Testis (tissue), 2 donors: ENCODE measurements at regions not wholly inside any gene's neighbourhood (a gene's known extent, or its start where the extent isn't known, plus 50 kb on each side); places are given as distances from the start of the nearest gene placed in this dataset.

Source experiments
- DNase-seq: peaks from one replicate; pipeline ENCODE4 v3.0.0-alpha.2; 2019
- H3K27ac ChIP-seq, 2 donors: fragments of 200-600 bp; sonication (generic); one replicate each; pipeline ENCODE4 v1.5.1; 2019
- H3K27me3 ChIP-seq: fragments of 200-600 bp; sonication (generic); one replicate; pipeline ENCODE4 v1.5.1; 2019
- H3K36me3 ChIP-seq: fragments of 200-600 bp; sonication (generic); one replicate; pipeline ENCODE4 v1.5.1; 2017; ENCODE audit warnings: low read depth; ENCODE audit errors: missing control alignments
- H3K4me1 ChIP-seq: fragments of 200-600 bp; sonication (generic); one replicate; pipeline ENCODE4 v1.5.1; 2019
- H3K4me3 ChIP-seq, 2 donors: fragments of 200-600 bp; sonication (generic); one replicate each; pipeline ENCODE4 v1.5.1; 2017 to 2019
- H3K9me3 ChIP-seq: fragments of 200-600 bp; sonication (generic); one replicate; pipeline ENCODE4 v1.5.1; 2017
- CTCF ChIP-seq, 3 experiments: fragments of 450-650 bp in 2 of 3; fragments of 200-600 bp in 1 of 3; sonication (generic) in 1 of 3; IDR thresholded peaks; one replicate each; pipeline ENCODE4 v1.5.1; 2016 to 2019; ENCODE audit warnings: antibody characterized with exemption in 3 of 3, mild to moderate bottlenecking in 2 of 3, moderate library complexity in 1 of 3
- POLR2A ChIP-seq: fragments of 450-650 bp; IDR thresholded peaks from one replicate; pipeline ENCODE4 v1.6.1; 2017; ENCODE audit warnings: antibody characterized with exemption, mild to moderate bottlenecking, moderate library complexity
- WGBS, 2 donors: methylation state at CpG; one replicate each; pipeline ENCODE4 v1.1.5; 2018; 5-methylcytosine and 5-hydroxymethylcytosine counted together
- intact Hi-C: fragments of 100-400 bp; cut with DNase I; formaldehyde crosslinking; loops from one replicate; pipeline ENCODE4 v1.15.1; 2023; ENCODE audit warnings: low total_unique reads

DNA sequence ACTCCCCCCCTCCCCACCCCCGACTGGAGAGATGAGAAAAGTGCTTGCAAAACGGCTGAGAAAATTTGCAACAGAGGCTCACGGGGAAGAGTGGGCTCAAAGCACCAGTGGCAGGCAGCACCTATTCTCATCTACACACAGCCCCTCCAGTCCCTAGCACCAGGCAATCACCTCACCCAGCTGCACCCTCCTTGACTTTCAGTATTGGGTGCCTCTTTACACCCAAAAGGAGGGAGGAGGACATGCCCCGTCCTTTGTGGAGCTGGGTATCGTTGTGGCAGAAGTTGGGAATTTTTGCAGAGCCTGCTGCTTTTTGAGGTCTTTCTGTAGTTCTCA, 182.8 kb upstream of the TOPAZ1 start:
- DNase-seq, result no peak
- TF ChIP-seq CTCF (IDR thresholded peaks at IDR 0.05) (no peak), POLR2A (no peak)
- Histone ChIP-seq H3K9me3 (no peaks in the 10 kb centered on the region), H3K36me3 (no peaks in the 10 kb centered on the region), H3K4me3 (no peak overlapping the region), H3K27me3 (no peaks in the 10 kb centered on the region), H3K27ac (no peak overlapping the region), H3K4me1 (no peaks in the 10 kb centered on the region)
- intact Hi-C loops, result no loop called here
- WGBS, 2 donors, result 56 to 71% methylated on average over 3 to 5 of the region's 5 CpGs

- TF ChIP-seq CTCF (IDR thresholded peaks at IDR 0.05) (no peak), POLR2A (no peak)
- intact Hi-C loops, result no loop called here
- Histone ChIP-seq H3K4me3 (no peak overlapping the region), H3K36me3 (no peaks in the 10 kb centered on the region), H3K27ac (no peak overlapping the region), H3K9me3 (no peaks in the 10 kb centered on the region), H3K27me3 (no peaks in the 10 kb centered on the region), H3K4me1 (no peaks in the 10 kb centered on the region)
- no peak for DNase-seq
- 55 to 64% methylated on average over 5 of the region's 5 CpGs for WGBS, 2 donors
These were observed 181.5 kb upstream of the TOPAZ1 start for GRCh38 chr3:44060164-44060563.

- Histone ChIP-seq H3K4me1 (no peaks in the 10 kb centered on the region), H3K36me3 (no peaks in the 10 kb centered on the region), H3K27me3 (no peaks in the 10 kb centered on the region), H3K4me3 (no peak overlapping the region), H3K27ac (no peak overlapping the region), H3K9me3 (no peaks in the 10 kb centered on the region)
- TF ChIP-seq POLR2A (no peak), CTCF (IDR thresholded peaks at IDR 0.05) (no peak)
- intact Hi-C loops, result no loop called here
- DNase-seq, result no peak
- 80 to 91% methylated on average over 3 of the region's 3 CpGs for WGBS, 2 donors
These were observed 180.4 kb upstream of the TOPAZ1 start for GRCh38 chr3:44061268-44061667.

DNA sequence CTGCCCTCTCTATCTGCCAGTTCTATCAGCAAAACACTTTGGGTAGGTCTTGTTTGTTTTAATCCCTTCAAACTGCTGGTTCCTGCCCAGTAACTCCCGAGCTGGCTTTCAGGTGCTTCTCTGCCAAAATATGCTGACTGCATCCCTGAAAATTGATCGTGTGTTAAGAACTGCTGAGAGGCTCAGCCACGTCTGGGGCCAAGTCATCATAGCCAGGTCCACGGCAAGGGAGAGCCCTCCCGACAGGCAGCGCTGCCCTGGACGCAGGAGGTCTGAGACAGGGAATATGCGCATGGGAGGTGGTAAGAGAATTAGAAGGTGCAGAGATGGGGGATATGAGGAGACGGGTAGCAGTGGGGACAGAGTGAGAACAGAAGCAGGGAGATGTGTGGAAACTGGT, 179.7 kb upstream of the TOPAZ1 start:
- Histone ChIP-seq H3K27me3 (no peaks in the 10 kb centered on the region), H3K36me3 (no peaks in the 10 kb centered on the region), H3K27ac (no peak overlapping the region), H3K4me1 (no peaks in the 10 kb centered on the region), H3K9me3 (no peaks in the 10 kb centered on the region), H3K4me3 (no peak overlapping the region)
- DNase-seq, result no peak
- 60 to 69% methylated on average over 9 of the region's 9 CpGs for WGBS, 2 donors
- no peak for TF ChIP-seq CTCF (IDR thresholded peaks at IDR 0.05)
- TF ChIP-seq POLR2A, result no peak
- intact Hi-C loops, result no loop called here

- no peak overlapping the region for H3K27ac ChIP-seq
- intact Hi-C loops, result no loop called here
- TF ChIP-seq POLR2A, result no peak
These were observed 176.2 kb upstream of the TOPAZ1 start for GRCh38 chr3:44065311-44066094.

More at GRCh38 chr3:44065311-44066094, 176.2 kb upstream of the TOPAZ1 start:
- H3K4me1 ChIP-seq, result no peaks in the 10 kb centered on the region
- H3K36me3 ChIP-seq, result no peaks in the 10 kb centered on the region
- WGBS, 2 donors, result 53 to 61% methylated on average over 10 of the region's 10 CpGs
- H3K4me3 ChIP-seq, result no peak overlapping the region
- DNase-seq, result no peak
- no peaks in the 10 kb centered on the region for H3K9me3 ChIP-seq
- no peaks in the 10 kb centered on the region for H3K27me3 ChIP-seq
